Activated CD4-positive, CD25-positive, alpha-beta regulatory T cell treated with anti-CD3 and anti-CD28 coated beads, Interleukin-2, amount 50 U/mL, for 24 hours (primary cell): ENCODE measurements at regions not wholly inside any gene's neighbourhood (a gene's known extent, or its start where the extent isn't known, plus 50 kb on each side); places are given as distances from the start of the nearest gene placed in this dataset.
A peak's percentile ranks its signal among the peaks of the same experiment; 100 is the strongest.
"Not testable (repeated sequence)": the region's sequence is repeated elsewhere in the genome, so short reads cannot be mapped to it uniquely, and the experiment has no call there.

Experiments used
- ATAC-seq, 2 donors: fragments of 150-1000 bp; cut with Tn5 transposase; one replicate each; pipeline ENCODE4 v1.10.0; 2021; ENCODE audit warnings: mild to moderate bottlenecking in 1 of 2, moderate library complexity in 1 of 2

GRCh38 chr19:28463493-28464053, 749.4 kb downstream of the UQCRFS1 start:
- ATAC-seq = no peak

- no peak for ATAC-seq
These were observed 755.3 kb downstream of the UQCRFS1 start for GRCh38 chr19:28457620-28458019.

- peak in 1 of 2 donors; percentile 35 for ATAC-seq
These were observed 756.1 kb downstream of the UQCRFS1 start for GRCh38 chr19:28456708-28457320.

GRCh38 chr19:28456252-28456651, 756.7 kb downstream of the UQCRFS1 start:
- ATAC-seq = peak in 1 of 2 donors; percentile 30

GRCh38 chr19:28454083-28454482, 758.9 kb downstream of the UQCRFS1 start:
- ATAC-seq = no peak

- ATAC-seq = no peak
These were observed 759.5 kb downstream of the UQCRFS1 start for GRCh38 chr19:28453420-28453819.

- no peak for ATAC-seq
These were observed 763.1 kb downstream of the UQCRFS1 start for GRCh38 chr19:28449803-28450202.

- no peak for ATAC-seq
These were observed 766.4 kb downstream of the UQCRFS1 start for GRCh38 chr19:28446511-28446910.

- ATAC-seq = no peak
These were observed 767.1 kb downstream of the UQCRFS1 start for GRCh38 chr19:28445826-28446225.

GRCh38 chr19:28444362-28444761, 768.6 kb downstream of the UQCRFS1 start:
- ATAC-seq = no peak

GRCh38 chr19:28443361-28443760, 769.6 kb downstream of the UQCRFS1 start:
- no peak for ATAC-seq

- ATAC-seq = no peak
These were observed 775.3 kb downstream of the UQCRFS1 start for GRCh38 chr19:28437390-28438346.

- ATAC-seq = no peak
These were observed 776.6 kb downstream of the UQCRFS1 start for GRCh38 chr19:28436320-28436719.

GRCh38 chr19:28435551-28436271, 777.2 kb downstream of the UQCRFS1 start:
- ATAC-seq = no peak

GRCh38 chr19:28434794-28435193, 778.2 kb downstream of the UQCRFS1 start:
- not testable (repeated sequence) for ATAC-seq

GRCh38 chr19:28434365-28434764, 778.6 kb downstream of the UQCRFS1 start:
- ATAC-seq = not testable (repeated sequence)

- ATAC-seq = not testable (repeated sequence)
These were observed 779.8 kb downstream of the UQCRFS1 start for GRCh38 chr19:28433166-28433565.

- ATAC-seq = no peak
These were observed 782.7 kb downstream of the UQCRFS1 start for GRCh38 chr19:28430214-28430613.

- no peak for ATAC-seq
These were observed 783.6 kb downstream of the UQCRFS1 start for GRCh38 chr19:28429356-28429755.

- ATAC-seq = no peak
These were observed 784.1 kb downstream of the UQCRFS1 start for GRCh38 chr19:28428663-28429348.

GRCh38 chr19:28427376-28428083, 785.4 kb downstream of the UQCRFS1 start:
- no peak for ATAC-seq
